K562 (cell line): ENCODE measurements at regions not wholly inside any gene's neighbourhood (a gene's known extent, or its start where the extent isn't known, plus 50 kb on each side); places are given as distances from the start of the nearest gene placed in this dataset.

ENCODE experiments used
- ATAC-seq: fragments of 200-7000 bp; cut with Tn5 transposase; 3 replicates; pipeline ENCODE4 v1.9.1; 2020; ENCODE audit warnings: moderate library complexity
- BruUV-seq: library from RNA; stranded (reverse); fragments of 400-500 nt; replicated peaks from 2 replicates; lab custom pipeline; 2021; lab: Mats Ljungman, UMichigan
- CTCF ChIA-PET: fragments of 300-600 bp; formaldehyde crosslinking; extraction: SDS; loops from one replicate; lab custom pipeline; 2021; ENCODE audit warnings: low intra/inter-chr PET ratio; lab: Yijun Ruan, JAX
- POLR2A ChIA-PET: fragments of 300-600, 350-650 bp; sonication (Branson Sonifier 250); formaldehyde crosslinking; extraction: SDS; loops from one replicate; lab custom pipeline; 2021; ENCODE audit warnings: antibody characterized with exemption, inconsistent platforms; lab: Yijun Ruan, JAX
- DNase-seq, 4 experiments: peaks; one replicate each; pipeline versions ENCODE4 v3.0.0 to v3.0.0-alpha.2; 2011 to 2018; ENCODE audit warnings: low spot score in 3 of 4, mixed read lengths in 3 of 4; ENCODE audit errors: extremely low read depth in 1 of 4
- FAIRE-seq: peaks from 2 replicates; lab custom pipeline; 2011; peaks lifted over from hg19 to GRCh38; lab: Jason Lieb, UNC
- H2AFZ ChIP-seq: 2 replicates; pipeline ENCODE4 v1.6.0; 2011; ENCODE audit warnings: low read depth, low read length, control low read depth, inconsistent platforms
- H3K27ac ChIP-seq: fragments of 200-600 bp; 3 replicates; pipeline ENCODE4 v1.8.0; 2011; ENCODE audit warnings: low read depth, mild to moderate bottlenecking, control low read depth, inconsistent platforms, low read length, moderate library complexity, mixed read lengths; ENCODE audit errors: extremely low read depth
- H3K27me3 ChIP-seq, 2 experiments: fragments of 300-600 bp in 1 of 2; 2 replicates in 1 of 2; 3 replicates in 1 of 2; pipeline versions ENCODE4 v1.6.0 to v1.8.0; 2011; ENCODE audit warnings: inconsistent platforms in 2 of 2, low read length in 2 of 2, mild to moderate bottlenecking in 1 of 2, mixed read lengths in 1 of 2, moderate library complexity in 1 of 2; ENCODE audit not compliant: control insufficient read depth in 2 of 2, insufficient read depth in 2 of 2
- H3K36me3 ChIP-seq: fragments of 300-600 bp; 3 replicates; pipeline ENCODE4 v1.8.0; 2011; ENCODE audit warnings: mild to moderate bottlenecking, low read length, inconsistent platforms; ENCODE audit not compliant: control insufficient read depth, insufficient read depth
- H3K4me1 ChIP-seq, 2 experiments: fragments of 200-600 bp in 1 of 2; replicated peaks in 1 of 2; 2 replicates in 1 of 2; 3 replicates in 1 of 2; pipeline versions ENCODE4 v1.5.1 to v1.8.0; 2011; ENCODE audit warnings: inconsistent platforms in 2 of 2, low read length in 2 of 2, mild to moderate bottlenecking in 1 of 2, mixed read lengths in 1 of 2, moderate library complexity in 1 of 2; ENCODE audit not compliant: control insufficient read depth in 2 of 2, insufficient read depth in 2 of 2
- H3K4me2 ChIP-seq: 2 replicates; pipeline ENCODE4 v1.6.1; 2011; ENCODE audit warnings: low read length, control low read depth, inconsistent platforms, mixed read lengths; ENCODE audit not compliant: insufficient read depth
- H3K4me3 ChIP-seq: fragments of 200-600 bp; sonication (generic), shearing (Covaris generic); 2 replicates; pipeline ENCODE4 v1.5.1; 2016; ENCODE audit warnings: control low read depth, inconsistent platforms
- H3K79me2 ChIP-seq: fragments of 200-600 bp; 3 replicates; pipeline ENCODE4 v1.8.0; 2011; ENCODE audit warnings: low read length, inconsistent platforms; ENCODE audit not compliant: control insufficient read depth, insufficient read depth
- H3K9ac ChIP-seq, 2 experiments: 2 replicates each; pipeline versions ENCODE4 v1.6.0 to v1.6.1; 2011; ENCODE audit warnings: low read depth in 2 of 2, low read length in 2 of 2, control low read depth in 1 of 2, inconsistent platforms in 1 of 2, mild to moderate bottlenecking in 1 of 2, mixed read lengths in 1 of 2; ENCODE audit not compliant: insufficient read depth in 1 of 2
- H3K9me1 ChIP-seq: one replicate; pipeline ENCODE4 v1.6.0; 2011; ENCODE audit warnings: inconsistent platforms, mild to moderate bottlenecking, low read length, moderate library complexity; ENCODE audit not compliant: control insufficient read depth, insufficient read depth
- H3K9me3 ChIP-seq: replicated peaks from 2 replicates; pipeline ENCODE4 v1.5.1; 2011; ENCODE audit warnings: low read depth, low read length, inconsistent platforms; ENCODE audit not compliant: control insufficient read depth, insufficient read depth
- H4K20me1 ChIP-seq: replicated peaks from 2 replicates; pipeline ENCODE4 v1.6.1; 2011; ENCODE audit warnings: low read length, inconsistent platforms, mixed read lengths; ENCODE audit not compliant: control insufficient read depth, insufficient read depth
- ATF1 ChIP-seq, 2 experiments: fragments of 450-650 bp in 1 of 2; IDR thresholded peaks; 2 replicates each; pipeline ENCODE4 v1.6.1; 2016; ENCODE audit warnings: missing compliant biosample characterization in 1 of 2, missing genetic modification characterization in 1 of 2
- ELF1 ChIP-seq: fragments of 200-800 bp; sonication (Bioruptor generic); IDR thresholded peaks from 2 replicates; pipeline ENCODE4 v1.6.1; 2016; ENCODE audit warnings: missing genetic modification characterization, missing compliant biosample characterization
- GTF2E2 ChIP-seq: fragments of 200-800 bp; sonication (Bioruptor generic); IDR thresholded peaks from 2 replicates; pipeline ENCODE4 v1.6.1; 2016; ENCODE audit warnings: missing genetic modification characterization, missing compliant biosample characterization
- KDM2B ChIP-seq: fragments of 250-450 bp; sonication (Bioruptor Pico); IDR thresholded peaks from 2 replicates; pipeline ENCODE4 v1.8.0; 2021; ENCODE audit warnings: mild to moderate bottlenecking, moderate library complexity
- LEF1 ChIP-seq: fragments of 450-650 bp; IDR thresholded peaks from 2 replicates; pipeline ENCODE4 v1.6.1; 2016; ENCODE audit warnings: mild to moderate bottlenecking
- NFRKB ChIP-seq: fragments of 450-650 bp; IDR thresholded peaks from 2 replicates; pipeline ENCODE4 v1.6.1; 2016; ENCODE audit warnings: low read depth
- SNIP1 ChIP-seq: fragments of 450-650 bp; IDR thresholded peaks from 2 replicates; pipeline ENCODE4 v1.7.1; 2017; ENCODE audit warnings: low read depth, mild to moderate bottlenecking
- WGBS: fragments of 100-300 bp; shearing (Covaris generic); methylation state at CpG from one replicate; pipeline ENCODE4 v1.1.6; 2016; ENCODE audit warnings: low coverage, mixed read lengths; ENCODE audit not compliant: insufficient coverage; ENCODE audit errors: missing lambda C conversion rate; 5-methylcytosine and 5-hydroxymethylcytosine counted together
- in situ Hi-C: fragments of 300-500 bp; cut with MboI; formaldehyde crosslinking; loops from 4 replicates; pipeline ENCODE4 v1.15.0; 2018; ENCODE audit warnings: inconsistent platforms, mixed read lengths
- intact Hi-C: fragments of 100-400 bp; cut with micrococcal nuclease; formaldehyde crosslinking; loops from 2 replicates; pipeline ENCODE4 v1.14.2; 2022
- TF ChIP-seq, protein P1 (sequence below): fragments of 450-650 bp; IDR thresholded peaks from 2 replicates; pipeline ENCODE4 v1.6.1; 2017; ENCODE audit warnings: antibody characterized with exemption
- TF ChIP-seq, protein P2 (sequence below): fragments of 450-650 bp; IDR thresholded peaks from 2 replicates; pipeline ENCODE4 v1.6.1; 2016; ENCODE audit warnings: mild to moderate bottlenecking
- TF ChIP-seq, protein P3 (sequence below): fragments of 450-650 bp; IDR thresholded peaks from 2 replicates; pipeline ENCODE4 v1.6.1; 2014; ENCODE audit warnings: low read depth, mild to moderate bottlenecking, moderate library complexity, borderline replicate concordance

DNA sequence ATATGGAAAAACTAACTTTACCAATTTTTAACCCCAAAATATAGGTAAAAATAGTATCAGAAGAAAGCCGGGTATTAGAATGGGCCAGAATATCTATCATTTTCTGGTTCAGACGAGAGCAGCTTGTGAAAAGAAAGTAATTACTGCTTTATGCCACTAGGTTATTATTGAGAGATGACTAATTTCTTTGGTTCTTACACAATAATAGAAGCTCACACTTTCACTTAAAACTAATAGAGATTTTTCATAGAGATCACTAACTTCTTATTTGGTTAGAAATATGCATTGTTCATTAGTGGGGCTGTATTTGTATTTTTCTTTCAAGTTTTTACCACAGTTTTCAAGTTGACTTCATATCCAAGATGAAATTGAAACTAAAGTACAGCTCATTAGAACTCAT is 1241.2 kb upstream of the FLRT2 start:
- no peak overlapping the region for H3K4me3 ChIP-seq
- WGBS = 6% methylated on average over 2 of the region's 2 CpGs
- no peak overlapping the region for H3K4me2 ChIP-seq
- no peaks in the 10 kb centered on the region for H3K27me3 ChIP-seq
- H4K20me1 ChIP-seq = no peaks in the 10 kb centered on the region
- H3K4me1 ChIP-seq = no peaks in the 10 kb centered on the region
- ATAC-seq (no peak), DNase-seq (no peak), FAIRE-seq (no peak)
- CTCF ChIA-PET = no interaction called here
- H3K9me3 ChIP-seq = no peaks in the 10 kb centered on the region
- no peaks in the 10 kb centered on the region for H3K36me3 ChIP-seq
- H3K79me2 ChIP-seq = no peaks in the 10 kb centered on the region
- TF ChIP-seq, protein P1, sequence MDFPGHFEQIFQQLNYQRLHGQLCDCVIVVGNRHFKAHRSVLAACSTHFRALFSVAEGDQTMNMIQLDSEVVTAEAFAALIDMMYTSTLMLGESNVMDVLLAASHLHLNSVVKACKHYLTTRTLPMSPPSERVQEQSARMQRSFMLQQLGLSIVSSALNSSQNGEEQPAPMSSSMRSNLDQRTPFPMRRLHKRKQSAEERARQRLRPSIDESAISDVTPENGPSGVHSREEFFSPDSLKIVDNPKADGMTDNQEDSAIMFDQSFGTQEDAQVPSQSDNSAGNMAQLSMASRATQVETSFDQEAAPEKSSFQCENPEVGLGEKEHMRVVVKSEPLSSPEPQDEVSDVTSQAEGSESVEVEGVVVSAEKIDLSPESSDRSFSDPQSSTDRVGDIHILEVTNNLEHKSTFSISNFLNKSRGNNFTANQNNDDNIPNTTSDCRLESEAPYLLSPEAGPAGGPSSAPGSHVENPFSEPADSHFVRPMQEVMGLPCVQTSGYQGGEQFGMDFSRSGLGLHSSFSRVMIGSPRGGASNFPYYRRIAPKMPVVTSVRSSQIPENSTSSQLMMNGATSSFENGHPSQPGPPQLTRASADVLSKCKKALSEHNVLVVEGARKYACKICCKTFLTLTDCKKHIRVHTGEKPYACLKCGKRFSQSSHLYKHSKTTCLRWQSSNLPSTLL = no peak
- TF ChIP-seq SNIP1 = no peak
- TF ChIP-seq LEF1 = no peak
- TF ChIP-seq ELF1 = no peak
- no peak for TF ChIP-seq GTF2E2 (tag)
- TF ChIP-seq, protein P2, sequence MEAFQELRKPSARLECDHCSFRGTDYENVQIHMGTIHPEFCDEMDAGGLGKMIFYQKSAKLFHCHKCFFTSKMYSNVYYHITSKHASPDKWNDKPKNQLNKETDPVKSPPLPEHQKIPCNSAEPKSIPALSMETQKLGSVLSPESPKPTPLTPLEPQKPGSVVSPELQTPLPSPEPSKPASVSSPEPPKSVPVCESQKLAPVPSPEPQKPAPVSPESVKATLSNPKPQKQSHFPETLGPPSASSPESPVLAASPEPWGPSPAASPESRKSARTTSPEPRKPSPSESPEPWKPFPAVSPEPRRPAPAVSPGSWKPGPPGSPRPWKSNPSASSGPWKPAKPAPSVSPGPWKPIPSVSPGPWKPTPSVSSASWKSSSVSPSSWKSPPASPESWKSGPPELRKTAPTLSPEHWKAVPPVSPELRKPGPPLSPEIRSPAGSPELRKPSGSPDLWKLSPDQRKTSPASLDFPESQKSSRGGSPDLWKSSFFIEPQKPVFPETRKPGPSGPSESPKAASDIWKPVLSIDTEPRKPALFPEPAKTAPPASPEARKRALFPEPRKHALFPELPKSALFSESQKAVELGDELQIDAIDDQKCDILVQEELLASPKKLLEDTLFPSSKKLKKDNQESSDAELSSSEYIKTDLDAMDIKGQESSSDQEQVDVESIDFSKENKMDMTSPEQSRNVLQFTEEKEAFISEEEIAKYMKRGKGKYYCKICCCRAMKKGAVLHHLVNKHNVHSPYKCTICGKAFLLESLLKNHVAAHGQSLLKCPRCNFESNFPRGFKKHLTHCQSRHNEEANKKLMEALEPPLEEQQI = no peak
- TF ChIP-seq, protein P3, sequence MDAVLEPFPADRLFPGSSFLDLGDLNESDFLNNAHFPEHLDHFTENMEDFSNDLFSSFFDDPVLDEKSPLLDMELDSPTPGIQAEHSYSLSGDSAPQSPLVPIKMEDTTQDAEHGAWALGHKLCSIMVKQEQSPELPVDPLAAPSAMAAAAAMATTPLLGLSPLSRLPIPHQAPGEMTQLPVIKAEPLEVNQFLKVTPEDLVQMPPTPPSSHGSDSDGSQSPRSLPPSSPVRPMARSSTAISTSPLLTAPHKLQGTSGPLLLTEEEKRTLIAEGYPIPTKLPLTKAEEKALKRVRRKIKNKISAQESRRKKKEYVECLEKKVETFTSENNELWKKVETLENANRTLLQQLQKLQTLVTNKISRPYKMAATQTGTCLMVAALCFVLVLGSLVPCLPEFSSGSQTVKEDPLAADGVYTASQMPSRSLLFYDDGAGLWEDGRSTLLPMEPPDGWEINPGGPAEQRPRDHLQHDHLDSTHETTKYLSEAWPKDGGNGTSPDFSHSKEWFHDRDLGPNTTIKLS = no peak
- TF ChIP-seq KDM2B = no peak
- TF ChIP-seq ATF1 (CRISPR knock-in tag; IDR thresholded peaks at IDR 0.05) = no peak
- no peak for TF ChIP-seq ATF1 (tag; IDR thresholded peaks at IDR 0.05)
- TF ChIP-seq NFRKB = no peak
- H3K9ac ChIP-seq = no peak overlapping the region
- H3K9me1 ChIP-seq = no peaks in the 10 kb centered on the region
- H3K27ac ChIP-seq = no peak overlapping the region
- no TSS peak for BruUV-seq
- POLR2A ChIA-PET = no interaction called here
- in situ Hi-C loops (no loop called here), intact Hi-C loops (no loop called here)
- no peak overlapping the region for H2AFZ ChIP-seq
